ENCODE measurements at regions not wholly inside any gene's neighbourhood (a gene's known extent, or its start where the extent isn't known, plus 50 kb on each side); places are given as distances from the start of the nearest gene placed in this dataset.

DNA sequence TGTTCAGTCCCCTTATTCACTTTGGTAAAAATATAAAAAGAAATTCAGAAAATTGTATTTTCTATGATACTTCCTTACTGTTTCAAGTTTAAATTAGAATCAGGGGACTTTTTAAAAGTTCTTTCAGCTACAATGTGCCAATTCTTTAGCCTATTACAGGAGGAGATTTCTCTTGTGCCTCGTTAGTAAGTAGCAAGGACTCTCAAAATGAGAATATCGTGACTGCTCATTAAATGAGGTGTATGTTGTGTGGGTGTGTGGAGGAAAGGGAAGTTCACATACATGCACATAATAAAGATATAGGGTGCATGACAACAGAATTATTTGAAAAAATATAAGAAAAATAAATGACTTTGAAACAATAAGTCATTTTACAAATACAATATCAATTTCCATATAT is 190.5 kb downstream of the DTHD1 start:
- TF ChIP-seq, protein P1, sequence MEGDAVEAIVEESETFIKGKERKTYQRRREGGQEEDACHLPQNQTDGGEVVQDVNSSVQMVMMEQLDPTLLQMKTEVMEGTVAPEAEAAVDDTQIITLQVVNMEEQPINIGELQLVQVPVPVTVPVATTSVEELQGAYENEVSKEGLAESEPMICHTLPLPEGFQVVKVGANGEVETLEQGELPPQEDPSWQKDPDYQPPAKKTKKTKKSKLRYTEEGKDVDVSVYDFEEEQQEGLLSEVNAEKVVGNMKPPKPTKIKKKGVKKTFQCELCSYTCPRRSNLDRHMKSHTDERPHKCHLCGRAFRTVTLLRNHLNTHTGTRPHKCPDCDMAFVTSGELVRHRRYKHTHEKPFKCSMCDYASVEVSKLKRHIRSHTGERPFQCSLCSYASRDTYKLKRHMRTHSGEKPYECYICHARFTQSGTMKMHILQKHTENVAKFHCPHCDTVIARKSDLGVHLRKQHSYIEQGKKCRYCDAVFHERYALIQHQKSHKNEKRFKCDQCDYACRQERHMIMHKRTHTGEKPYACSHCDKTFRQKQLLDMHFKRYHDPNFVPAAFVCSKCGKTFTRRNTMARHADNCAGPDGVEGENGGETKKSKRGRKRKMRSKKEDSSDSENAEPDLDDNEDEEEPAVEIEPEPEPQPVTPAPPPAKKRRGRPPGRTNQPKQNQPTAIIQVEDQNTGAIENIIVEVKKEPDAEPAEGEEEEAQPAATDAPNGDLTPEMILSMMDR (IDR thresholded peaks at IDR 0.05) = no peak
- TF ChIP-seq POLR2A (IDR thresholded peaks at IDR 0.05) = no peak
- no peak for TF ChIP-seq POLR2AphosphoS5 (IDR thresholded peaks at IDR 0.05)
- TF ChIP-seq EP300 (IDR thresholded peaks at IDR 0.05) = no peak
